Prostate gland (tissue), 2 donors: ENCODE measurements at regions not wholly inside any gene's neighbourhood (a gene's known extent, or its start where the extent isn't known, plus 50 kb on each side); places are given as distances from the start of the nearest gene placed in this dataset.

ENCODE experiments used
- DNase-seq: peaks from one replicate; pipeline ENCODE4 v3.0.0-alpha.2; 2019; ENCODE audit warnings: low spot score
- H3K27ac ChIP-seq, 2 donors: fragments of 200-600 bp; sonication (generic); 2 replicates each; pipeline ENCODE4 v1.5.1; 2017 to 2019
- H3K27me3 ChIP-seq: fragments of 200-600 bp; sonication (generic); replicated peaks from 2 replicates; pipeline ENCODE4 v1.5.1; 2019; ENCODE audit not compliant: insufficient read depth
- H3K36me3 ChIP-seq, 2 donors: fragments of 200-600 bp; sonication (generic); 1 replicate in 1 of 2; 2 replicates in 1 of 2; pipeline versions ENCODE4 v1.5.1 to v1.8.1; 2017 to 2019
- H3K4me1 ChIP-seq: fragments of 200-600 bp; sonication (generic); replicated peaks from 2 replicates; pipeline ENCODE4 v1.5.1; 2019
- H3K4me3 ChIP-seq, 2 donors: fragments of 200-600 bp; sonication (generic); 2 replicates each; pipeline ENCODE4 v1.5.1; 2017 to 2019
- H3K9me3 ChIP-seq: fragments of 200-600 bp; sonication (generic); 2 replicates; pipeline ENCODE4 v1.5.1; 2017
- POLR2A ChIP-seq: fragments of 450-650 bp; IDR thresholded peaks from one replicate; pipeline ENCODE4 v1.6.1; 2016; ENCODE audit warnings: antibody characterized with exemption, mild to moderate bottlenecking
- POLR2AphosphoS5 ChIP-seq: sonication (generic); formaldehyde crosslinking; IDR thresholded peaks from one replicate; pipeline ENCODE4 v1.6.1; 2017; ENCODE audit warnings: antibody characterized with exemption
- WGBS: methylation state at CpG from one replicate; pipeline ENCODE4 v1.1.5; 2018; 5-methylcytosine and 5-hydroxymethylcytosine counted together
- intact Hi-C: fragments of 100-400 bp; cut with DNase I; formaldehyde crosslinking; loops from one replicate; pipeline ENCODE4 v1.14.2; 2022
- TF ChIP-seq, protein P1 (sequence below), 4 experiments: fragments of 200-600 bp in 2 of 4; fragments of 450-650 bp in 2 of 4; sonication (generic) in 2 of 4; IDR thresholded peaks; 1 replicate in 3 of 4; 2 replicates in 1 of 4; pipeline ENCODE4 v1.5.1; 2016 to 2019; ENCODE audit warnings: antibody characterized with exemption in 4 of 4, mild to moderate bottlenecking in 2 of 4, moderate library complexity in 2 of 4

GRCh38 chr4:66577922-66578321 is 907.6 kb upstream of the EPHA5 start:
- H3K27ac ChIP-seq, result no peak overlapping the region
- H3K4me1 ChIP-seq, result no peaks in the 10 kb centered on the region
- H3K36me3 ChIP-seq, result no peaks in the 10 kb centered on the region
- WGBS, result 15% methylated on average over 2 of the region's 2 CpGs
- H3K27me3 ChIP-seq, result no peaks in the 10 kb centered on the region
- TF ChIP-seq, protein P1, sequence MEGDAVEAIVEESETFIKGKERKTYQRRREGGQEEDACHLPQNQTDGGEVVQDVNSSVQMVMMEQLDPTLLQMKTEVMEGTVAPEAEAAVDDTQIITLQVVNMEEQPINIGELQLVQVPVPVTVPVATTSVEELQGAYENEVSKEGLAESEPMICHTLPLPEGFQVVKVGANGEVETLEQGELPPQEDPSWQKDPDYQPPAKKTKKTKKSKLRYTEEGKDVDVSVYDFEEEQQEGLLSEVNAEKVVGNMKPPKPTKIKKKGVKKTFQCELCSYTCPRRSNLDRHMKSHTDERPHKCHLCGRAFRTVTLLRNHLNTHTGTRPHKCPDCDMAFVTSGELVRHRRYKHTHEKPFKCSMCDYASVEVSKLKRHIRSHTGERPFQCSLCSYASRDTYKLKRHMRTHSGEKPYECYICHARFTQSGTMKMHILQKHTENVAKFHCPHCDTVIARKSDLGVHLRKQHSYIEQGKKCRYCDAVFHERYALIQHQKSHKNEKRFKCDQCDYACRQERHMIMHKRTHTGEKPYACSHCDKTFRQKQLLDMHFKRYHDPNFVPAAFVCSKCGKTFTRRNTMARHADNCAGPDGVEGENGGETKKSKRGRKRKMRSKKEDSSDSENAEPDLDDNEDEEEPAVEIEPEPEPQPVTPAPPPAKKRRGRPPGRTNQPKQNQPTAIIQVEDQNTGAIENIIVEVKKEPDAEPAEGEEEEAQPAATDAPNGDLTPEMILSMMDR (IDR thresholded peaks at IDR 0.05), result no peak
- no peak for TF ChIP-seq POLR2A
- TF ChIP-seq POLR2AphosphoS5, result no peak
- intact Hi-C loops, result no loop called here
- no peak for DNase-seq
- H3K9me3 ChIP-seq, result no peaks in the 10 kb centered on the region
- H3K4me3 ChIP-seq, result no peak overlapping the region

GRCh38 chr4:66575008-66575696 is 904.9 kb upstream of the EPHA5 start:
- Histone ChIP-seq H3K27ac (no peak overlapping the region), H3K4me3 (no peak overlapping the region), H3K27me3 (no peaks in the 10 kb centered on the region), H3K4me1 (no peaks in the 10 kb centered on the region), H3K36me3 (no peaks in the 10 kb centered on the region), H3K9me3 (no peaks in the 10 kb centered on the region)
- DNase-seq, result peak; percentile 40
- intact Hi-C loops, result no loop called here
- TF ChIP-seq POLR2A (no peak), POLR2AphosphoS5 (no peak)
- TF ChIP-seq, protein P1 (IDR thresholded peaks at IDR 0.05), result no peak
- WGBS, result 39% methylated on average over 11 of the region's 11 CpGs

GRCh38 chr4:66574145-66574978 is 904.1 kb upstream of the EPHA5 start:
- no peaks in the 10 kb centered on the region for H3K4me1 ChIP-seq
- H3K36me3 ChIP-seq, result no peaks in the 10 kb centered on the region
- DNase-seq, result peak; percentile 14
- no peaks in the 10 kb centered on the region for H3K27me3 ChIP-seq
- intact Hi-C loops, result no loop called here
- no peak overlapping the region for H3K27ac ChIP-seq
- H3K9me3 ChIP-seq, result no peaks in the 10 kb centered on the region
- WGBS, result 67% methylated on average over 7 of the region's 7 CpGs
- TF ChIP-seq POLR2AphosphoS5, result no peak
- H3K4me3 ChIP-seq, result no peak overlapping the region

- no peak overlapping the region for H3K4me3 ChIP-seq
- WGBS, result 36% methylated on average over 2 of the region's 2 CpGs
- no peaks in the 10 kb centered on the region for H3K4me1 ChIP-seq
- DNase-seq, result no peak
- no peak for TF ChIP-seq POLR2AphosphoS5
- H3K9me3 ChIP-seq, result no peaks in the 10 kb centered on the region
- H3K27ac ChIP-seq, result no peak overlapping the region
- H3K36me3 ChIP-seq, result no peaks in the 10 kb centered on the region
- no peaks in the 10 kb centered on the region for H3K27me3 ChIP-seq
- intact Hi-C loops, result no loop called here
Observed at GRCh38 chr4:66572949-66573348, 902.7 kb upstream of the EPHA5 start.

GRCh38 chr4:66571145-66571695 is 900.9 kb upstream of the EPHA5 start:
- DNase-seq, result no peak
- Histone ChIP-seq H3K4me1 (no peaks in the 10 kb centered on the region), H3K27ac (no peak overlapping the region), H3K9me3 (no peaks in the 10 kb centered on the region), H3K27me3 (no peaks in the 10 kb centered on the region), H3K36me3 (no peaks in the 10 kb centered on the region), H3K4me3 (no peak overlapping the region)
- intact Hi-C loops, result no loop called here
- WGBS, result 98% methylated on average over 1 of the region's 1 CpG
- TF ChIP-seq POLR2AphosphoS5 (no peak), POLR2A (no peak)
- TF ChIP-seq, protein P1 (IDR thresholded peaks at IDR 0.05), result no peak
